GM12878 (cell line): ENCODE measurements at regions not wholly inside any gene's neighbourhood (a gene's known extent, or its start where the extent isn't known, plus 50 kb on each side); places are given as distances from the start of the nearest gene placed in this dataset.

Source experiments
- ATAC-seq: fragments of 200-7000 bp; cut with Tn5 transposase; 3 replicates; pipeline ENCODE4 v1.9.1; 2020; ENCODE audit warnings: mild to moderate bottlenecking, moderate library complexity
- BruUV-seq: library from RNA; stranded (reverse); fragments of 400-500 nt; replicated peaks from 2 replicates; lab custom pipeline; 2021; lab: Mats Ljungman, UMichigan
- CTCF ChIA-PET: fragments of 300-600 bp; sonication (Branson Sonifier 250); formaldehyde crosslinking; extraction: SDS; loops from one replicate; lab custom pipeline; 2021; ENCODE audit warnings: inconsistent platforms; lab: Yijun Ruan, JAX
- POLR2A ChIA-PET: fragments of 350-600 bp; formaldehyde crosslinking; extraction: SDS; loops from one replicate; lab custom pipeline; 2021; ENCODE audit warnings: inconsistent platforms; lab: Charles Lee
- RAD21 ChIA-PET: fragments of 300-600 bp; sonication (Branson Sonifier 250); formaldehyde crosslinking; loops from one replicate; lab custom pipeline; 2023; ENCODE audit warnings: antibody characterized with exemption; ENCODE audit not compliant: unreplicated experiment; lab: Charles Lee
- SMC1A ChIA-PET: fragments of 300-600 bp; sonication (Branson Sonifier 250); formaldehyde crosslinking; loops from one replicate; lab custom pipeline; 2023; ENCODE audit not compliant: unreplicated experiment, uncharacterized antibody; lab: Charles Lee
- DNase-seq: peaks from one replicate; pipeline ENCODE4 v3.0.0-alpha.2; 2011; ENCODE audit warnings: low read depth, low spot score
- FAIRE-seq: peaks from 3 replicates; lab custom pipeline; 2011; peaks lifted over from hg19 to GRCh38; lab: Jason Lieb, UNC
- H2AFZ ChIP-seq: 2 replicates; pipeline ENCODE4 v1.6.0; 2011; ENCODE audit warnings: low read depth, low read length, control low read depth; ENCODE audit not compliant: control insufficient read depth
- H3K27ac ChIP-seq: 2 replicates; pipeline ENCODE4 v1.5.1; 2011; ENCODE audit warnings: control low read depth; ENCODE audit not compliant: control insufficient read depth, insufficient read depth
- H3K27me3 ChIP-seq, 2 experiments: replicated peaks in 1 of 2; 2 replicates each; pipeline versions ENCODE4 v1.6.0 to v1.6.1; 2011; ENCODE audit warnings: low read length in 1 of 2; ENCODE audit not compliant: control insufficient read depth in 2 of 2, insufficient read depth in 2 of 2
- H3K36me3 ChIP-seq, 2 experiments: 2 replicates each; pipeline ENCODE4 v1.5.1; 2011; ENCODE audit warnings: low read length in 1 of 2; ENCODE audit not compliant: control insufficient read depth in 2 of 2, insufficient read depth in 2 of 2
- H3K4me1 ChIP-seq: 2 replicates; pipeline ENCODE4 v1.6.1; 2011; ENCODE audit warnings: mild to moderate bottlenecking, low read length, moderate library complexity, mixed read lengths; ENCODE audit not compliant: control insufficient read depth, insufficient read depth
- H3K4me2 ChIP-seq: 2 replicates; pipeline ENCODE4 v1.6.0; 2011; ENCODE audit warnings: control low read depth; ENCODE audit not compliant: control insufficient read depth, insufficient read depth
- H3K4me3 ChIP-seq: fragments of 200-600 bp; sonication (generic); 2 replicates; pipeline ENCODE4 v1.5.1; 2016
- H3K79me2 ChIP-seq: 2 replicates; pipeline ENCODE4 v1.6.0; 2011; ENCODE audit warnings: low read length; ENCODE audit not compliant: control insufficient read depth, insufficient read depth
- H3K9ac ChIP-seq: 2 replicates; pipeline ENCODE4 v1.8.0; 2011; ENCODE audit warnings: low read length, control low read depth, mixed read lengths; ENCODE audit not compliant: control insufficient read depth, insufficient read depth
- H3K9me3 ChIP-seq: replicated peaks from 3 replicates; pipeline ENCODE4 v1.5.1; 2011; ENCODE audit warnings: mild to moderate bottlenecking, low read length; ENCODE audit not compliant: control insufficient read depth, insufficient read depth
- H4K20me1 ChIP-seq: 2 replicates; pipeline ENCODE4 v1.6.0; 2011; ENCODE audit not compliant: control insufficient read depth, insufficient read depth
- ATF7 ChIP-seq: fragments of 450-650 bp; IDR thresholded peaks from 2 replicates; pipeline ENCODE4 v1.6.1; 2016; ENCODE audit warnings: low read depth, mild to moderate bottlenecking
- BACH1 ChIP-seq: fragments of 450-650 bp; IDR thresholded peaks from 2 replicates; pipeline ENCODE4 v1.6.1; 2017; ENCODE audit warnings: mild to moderate bottlenecking, borderline replicate concordance
- CBFB ChIP-seq: IDR thresholded peaks from 2 replicates; pipeline ENCODE4 v1.6.1; 2016; ENCODE audit warnings: antibody characterized with exemption, low read depth
- CREB1 ChIP-seq: IDR thresholded peaks from 2 replicates; pipeline ENCODE4 v1.6.1; 2012; ENCODE audit warnings: low read depth, mild to moderate bottlenecking, inconsistent platforms
- HSF1 ChIP-seq: fragments of 150-350 bp; IDR thresholded peaks from 2 replicates; pipeline ENCODE4 v1.6.1; 2014; ENCODE audit warnings: mild to moderate bottlenecking, low read depth, low read length
- JUNB ChIP-seq: IDR thresholded peaks from 2 replicates; pipeline ENCODE4 v1.6.1; 2016; ENCODE audit warnings: antibody characterized with exemption, mild to moderate bottlenecking
- KLF5 ChIP-seq: fragments of 450-650 bp; IDR thresholded peaks from 2 replicates; pipeline ENCODE4 v1.6.1; 2014; ENCODE audit warnings: mild to moderate bottlenecking; ENCODE audit not compliant: partially characterized antibody
- NRF1 ChIP-seq: conservative IDR thresholded peaks from 2 replicates; pipeline ENCODE4 v1.6.1; 2011; ENCODE audit warnings: mild to moderate bottlenecking, low read depth, low read length, improper control_type of control experiment
- POLR2AphosphoS5 ChIP-seq: IDR thresholded peaks from 2 replicates; pipeline ENCODE4 v1.6.1; 2011; ENCODE audit warnings: mild to moderate bottlenecking, low read length, inconsistent platforms
- RAD21 ChIP-seq: IDR thresholded peaks from 2 replicates; pipeline ENCODE4 v1.6.1; 2011; ENCODE audit warnings: mild to moderate bottlenecking, low read depth, low read length, moderate library complexity; ENCODE audit not compliant: insufficient read depth
- RAD51 ChIP-seq: fragments of 450-650 bp; IDR thresholded peaks from 2 replicates; pipeline ENCODE4 v1.6.1; 2016; ENCODE audit warnings: moderate library complexity, mild to moderate bottlenecking, inconsistent platforms
- RFX5 ChIP-seq: IDR thresholded peaks from 2 replicates; pipeline ENCODE4 v1.6.1; 2011; ENCODE audit warnings: low read depth, low read length, improper control_type of control experiment
- ZZZ3 ChIP-seq: IDR thresholded peaks from 2 replicates; pipeline ENCODE4 v1.6.1; 2011; ENCODE audit warnings: low read depth; ENCODE audit not compliant: control insufficient read depth, insufficient read length
- in situ Hi-C: fragments of 300-500 bp; cut with MboI; formaldehyde crosslinking; loops from 9 replicates; pipeline ENCODE4 v1.14.3; 2018; ENCODE audit warnings: mixed read lengths
- intact Hi-C: fragments of 100-400 bp; cut with micrococcal nuclease; formaldehyde crosslinking; loops from one replicate; pipeline ENCODE4 v1.14.2; 2022; ENCODE audit not compliant: unreplicated experiment
- TF ChIP-seq, protein P1 (sequence below): IDR thresholded peaks from 2 replicates; pipeline ENCODE4 v1.6.1; 2012; ENCODE audit warnings: low read depth, low read length, improper control_type of control experiment
- TF ChIP-seq, protein P2 (sequence below): fragments of 450-650 bp; IDR thresholded peaks from 2 replicates; pipeline ENCODE4 v1.6.1; 2017; ENCODE audit warnings: mild to moderate bottlenecking, moderate library complexity
- TF ChIP-seq, protein P3 (sequence below): IDR thresholded peaks from 2 replicates; pipeline ENCODE4 v1.6.1; 2012; ENCODE audit warnings: improper control_type of control experiment, low read depth, low read length; ENCODE audit not compliant: insufficient replicate concordance

GRCh38 chr5:28743716-28744110 is 1705.3 kb upstream of the CDH9 start:
- H4K20me1 ChIP-seq, result no peaks in the 10 kb centered on the region
- H3K27ac ChIP-seq, result no peak overlapping the region
- H2AFZ ChIP-seq, result no peak overlapping the region
- no peak overlapping the region for H3K4me3 ChIP-seq
- H3K9ac ChIP-seq, result no peak overlapping the region
- in situ Hi-C loops, result no loop called here
- no peaks in the 10 kb centered on the region for H3K36me3 ChIP-seq
- CTCF ChIA-PET, result interaction anchor here (1.2 to 1.7 kb wide), 2 partner anchors 10 to 270 kb away, joined by 3 to 5 read pairs; no protein-coding TSS in a partner anchor
- H3K27me3 ChIP-seq, result no peaks in the 10 kb centered on the region
- H3K79me2 ChIP-seq, result no peaks in the 10 kb centered on the region
- H3K9me3 ChIP-seq, result no peaks in the 10 kb centered on the region
- POLR2A ChIA-PET, result no interaction called here
- intact Hi-C loops, result no loop called here
- FAIRE-seq (no peak), DNase-seq (no peak), ATAC-seq (no peak)
- no peak overlapping the region for H3K4me2 ChIP-seq
- no TSS peak for BruUV-seq
- H3K4me1 ChIP-seq, result no peaks in the 10 kb centered on the region
- SMC1A ChIA-PET, result interaction anchor here (0.7 to 2.4 kb wide), 5 partner anchors 8 to 270 kb away, joined by 3 to 10 read pairs (median 4); no protein-coding TSS in a partner anchor
- RAD21 ChIA-PET, result interaction anchor here (1.4 kb wide), 1 partner anchor 270 kb away, joined by 3 read pairs; no protein-coding TSS in a partner anchor
- TF ChIP-seq ZZZ3 (no peak), RAD51 (no peak), KLF5 (no peak), RAD21 (no peak), JUNB (no peak), CREB1 (no peak), BACH1 (no peak), RFX5 (no peak), ATF7 (no peak), HSF1 (no peak), CBFB (no peak), POLR2AphosphoS5 (no peak), NRF1 (no peak)
- TF ChIP-seq, protein P1, sequence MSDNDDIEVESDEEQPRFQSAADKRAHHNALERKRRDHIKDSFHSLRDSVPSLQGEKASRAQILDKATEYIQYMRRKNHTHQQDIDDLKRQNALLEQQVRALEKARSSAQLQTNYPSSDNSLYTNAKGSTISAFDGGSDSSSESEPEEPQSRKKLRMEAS, result no peak
- TF ChIP-seq, protein P2, sequence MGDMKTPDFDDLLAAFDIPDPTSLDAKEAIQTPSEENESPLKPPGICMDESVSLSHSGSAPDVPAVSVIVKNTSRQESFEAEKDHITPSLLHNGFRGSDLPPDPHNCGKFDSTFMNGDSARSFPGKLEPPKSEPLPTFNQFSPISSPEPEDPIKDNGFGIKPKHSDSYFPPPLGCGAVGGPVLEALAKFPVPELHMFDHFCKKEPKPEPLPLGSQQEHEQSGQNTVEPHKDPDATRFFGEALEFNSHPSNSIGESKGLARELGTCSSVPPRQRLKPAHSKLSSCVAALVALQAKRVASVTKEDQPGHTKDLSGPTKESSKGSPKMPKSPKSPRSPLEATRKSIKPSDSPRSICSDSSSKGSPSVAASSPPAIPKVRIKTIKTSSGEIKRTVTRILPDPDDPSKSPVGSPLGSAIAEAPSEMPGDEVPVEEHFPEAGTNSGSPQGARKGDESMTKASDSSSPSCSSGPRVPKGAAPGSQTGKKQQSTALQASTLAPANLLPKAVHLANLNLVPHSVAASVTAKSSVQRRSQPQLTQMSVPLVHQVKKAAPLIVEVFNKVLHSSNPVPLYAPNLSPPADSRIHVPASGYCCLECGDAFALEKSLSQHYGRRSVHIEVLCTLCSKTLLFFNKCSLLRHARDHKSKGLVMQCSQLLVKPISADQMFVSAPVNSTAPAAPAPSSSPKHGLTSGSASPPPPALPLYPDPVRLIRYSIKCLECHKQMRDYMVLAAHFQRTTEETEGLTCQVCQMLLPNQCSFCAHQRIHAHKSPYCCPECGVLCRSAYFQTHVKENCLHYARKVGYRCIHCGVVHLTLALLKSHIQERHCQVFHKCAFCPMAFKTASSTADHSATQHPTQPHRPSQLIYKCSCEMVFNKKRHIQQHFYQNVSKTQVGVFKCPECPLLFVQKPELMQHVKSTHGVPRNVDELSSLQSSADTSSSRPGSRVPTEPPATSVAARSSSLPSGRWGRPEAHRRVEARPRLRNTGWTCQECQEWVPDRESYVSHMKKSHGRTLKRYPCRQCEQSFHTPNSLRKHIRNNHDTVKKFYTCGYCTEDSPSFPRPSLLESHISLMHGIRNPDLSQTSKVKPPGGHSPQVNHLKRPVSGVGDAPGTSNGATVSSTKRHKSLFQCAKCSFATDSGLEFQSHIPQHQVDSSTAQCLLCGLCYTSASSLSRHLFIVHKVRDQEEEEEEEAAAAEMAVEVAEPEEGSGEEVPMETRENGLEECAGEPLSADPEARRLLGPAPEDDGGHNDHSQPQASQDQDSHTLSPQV, result no peak
- TF ChIP-seq, protein P3, sequence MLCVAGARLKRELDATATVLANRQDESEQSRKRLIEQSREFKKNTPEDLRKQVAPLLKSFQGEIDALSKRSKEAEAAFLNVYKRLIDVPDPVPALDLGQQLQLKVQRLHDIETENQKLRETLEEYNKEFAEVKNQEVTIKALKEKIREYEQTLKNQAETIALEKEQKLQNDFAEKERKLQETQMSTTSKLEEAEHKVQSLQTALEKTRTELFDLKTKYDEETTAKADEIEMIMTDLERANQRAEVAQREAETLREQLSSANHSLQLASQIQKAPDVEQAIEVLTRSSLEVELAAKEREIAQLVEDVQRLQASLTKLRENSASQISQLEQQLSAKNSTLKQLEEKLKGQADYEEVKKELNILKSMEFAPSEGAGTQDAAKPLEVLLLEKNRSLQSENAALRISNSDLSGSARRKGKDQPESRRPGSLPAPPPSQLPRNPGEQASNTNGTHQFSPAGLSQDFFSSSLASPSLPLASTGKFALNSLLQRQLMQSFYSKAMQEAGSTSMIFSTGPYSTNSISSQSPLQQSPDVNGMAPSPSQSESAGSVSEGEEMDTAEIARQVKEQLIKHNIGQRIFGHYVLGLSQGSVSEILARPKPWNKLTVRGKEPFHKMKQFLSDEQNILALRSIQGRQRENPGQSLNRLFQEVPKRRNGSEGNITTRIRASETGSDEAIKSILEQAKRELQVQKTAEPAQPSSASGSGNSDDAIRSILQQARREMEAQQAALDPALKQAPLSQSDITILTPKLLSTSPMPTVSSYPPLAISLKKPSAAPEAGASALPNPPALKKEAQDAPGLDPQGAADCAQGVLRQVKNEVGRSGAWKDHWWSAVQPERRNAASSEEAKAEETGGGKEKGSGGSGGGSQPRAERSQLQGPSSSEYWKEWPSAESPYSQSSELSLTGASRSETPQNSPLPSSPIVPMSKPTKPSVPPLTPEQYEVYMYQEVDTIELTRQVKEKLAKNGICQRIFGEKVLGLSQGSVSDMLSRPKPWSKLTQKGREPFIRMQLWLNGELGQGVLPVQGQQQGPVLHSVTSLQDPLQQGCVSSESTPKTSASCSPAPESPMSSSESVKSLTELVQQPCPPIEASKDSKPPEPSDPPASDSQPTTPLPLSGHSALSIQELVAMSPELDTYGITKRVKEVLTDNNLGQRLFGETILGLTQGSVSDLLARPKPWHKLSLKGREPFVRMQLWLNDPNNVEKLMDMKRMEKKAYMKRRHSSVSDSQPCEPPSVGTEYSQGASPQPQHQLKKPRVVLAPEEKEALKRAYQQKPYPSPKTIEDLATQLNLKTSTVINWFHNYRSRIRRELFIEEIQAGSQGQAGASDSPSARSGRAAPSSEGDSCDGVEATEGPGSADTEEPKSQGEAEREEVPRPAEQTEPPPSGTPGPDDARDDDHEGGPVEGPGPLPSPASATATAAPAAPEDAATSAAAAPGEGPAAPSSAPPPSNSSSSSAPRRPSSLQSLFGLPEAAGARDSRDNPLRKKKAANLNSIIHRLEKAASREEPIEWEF, result no peak
